ENCODE measurements at regions not wholly inside any gene's neighbourhood (a gene's known extent, or its start where the extent isn't known, plus 50 kb on each side); places are given as distances from the start of the nearest gene placed in this dataset.

DNA sequence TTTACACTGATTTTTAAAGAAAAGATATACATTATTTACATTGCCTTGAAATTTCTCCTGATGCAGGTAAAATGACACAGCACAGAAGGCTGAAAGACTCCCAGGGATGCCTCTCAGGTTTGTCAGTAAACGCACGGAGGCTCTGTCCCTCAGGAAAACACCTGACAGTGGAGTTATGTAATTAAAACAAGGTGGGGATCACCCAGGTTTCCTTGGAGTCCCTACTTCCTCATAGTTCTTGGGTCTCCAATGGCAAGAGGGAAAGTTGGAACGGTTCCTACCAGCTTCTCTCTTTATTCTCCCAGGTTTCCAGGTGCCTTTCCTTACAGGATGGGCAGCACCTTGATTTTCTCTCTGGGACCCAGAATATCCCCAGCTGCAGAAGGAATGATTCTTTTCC is 654.8 kb downstream of the SLC4A3 start:
- H3K4me3 ChIP-seq = no peak overlapping the region
- DNase-seq = no peak
- TF ChIP-seq POLR2A (IDR thresholded peaks at IDR 0.05) = no peak
- TF ChIP-seq, protein P1, sequence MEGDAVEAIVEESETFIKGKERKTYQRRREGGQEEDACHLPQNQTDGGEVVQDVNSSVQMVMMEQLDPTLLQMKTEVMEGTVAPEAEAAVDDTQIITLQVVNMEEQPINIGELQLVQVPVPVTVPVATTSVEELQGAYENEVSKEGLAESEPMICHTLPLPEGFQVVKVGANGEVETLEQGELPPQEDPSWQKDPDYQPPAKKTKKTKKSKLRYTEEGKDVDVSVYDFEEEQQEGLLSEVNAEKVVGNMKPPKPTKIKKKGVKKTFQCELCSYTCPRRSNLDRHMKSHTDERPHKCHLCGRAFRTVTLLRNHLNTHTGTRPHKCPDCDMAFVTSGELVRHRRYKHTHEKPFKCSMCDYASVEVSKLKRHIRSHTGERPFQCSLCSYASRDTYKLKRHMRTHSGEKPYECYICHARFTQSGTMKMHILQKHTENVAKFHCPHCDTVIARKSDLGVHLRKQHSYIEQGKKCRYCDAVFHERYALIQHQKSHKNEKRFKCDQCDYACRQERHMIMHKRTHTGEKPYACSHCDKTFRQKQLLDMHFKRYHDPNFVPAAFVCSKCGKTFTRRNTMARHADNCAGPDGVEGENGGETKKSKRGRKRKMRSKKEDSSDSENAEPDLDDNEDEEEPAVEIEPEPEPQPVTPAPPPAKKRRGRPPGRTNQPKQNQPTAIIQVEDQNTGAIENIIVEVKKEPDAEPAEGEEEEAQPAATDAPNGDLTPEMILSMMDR (IDR thresholded peaks at IDR 0.05) = no peak
- no peaks in the 10 kb centered on the region for H3K27me3 ChIP-seq
- H3K27ac ChIP-seq = no peak overlapping the region
- no peaks in the 10 kb centered on the region for H3K36me3 ChIP-seq
- no peaks in the 10 kb centered on the region for H3K9me3 ChIP-seq
- H3K4me1 ChIP-seq = no peaks in the 10 kb centered on the region
- intact Hi-C loops (cut with DNase I; ENCODE audit: low total_unique reads) = no loop called here

DNA sequence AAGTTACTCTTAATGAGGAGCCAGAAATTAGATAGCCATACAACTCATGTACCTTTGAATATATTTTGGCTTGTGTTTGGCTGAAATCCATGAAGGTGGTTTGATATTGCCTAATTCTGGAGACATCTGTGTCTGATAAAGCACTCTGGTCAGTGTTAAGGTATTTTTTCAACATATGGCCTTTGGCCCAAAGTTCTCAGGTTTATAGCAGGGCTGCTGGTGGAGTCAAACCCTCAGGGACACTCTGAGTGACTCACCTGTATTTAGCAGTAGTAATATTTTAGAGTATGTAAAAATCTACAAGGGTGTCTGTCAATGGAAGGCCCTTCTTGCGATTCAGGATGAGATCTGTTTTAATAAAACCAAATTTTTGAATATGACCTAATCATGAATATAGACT is 666.5 kb downstream of the SLC4A3 start:
- intact Hi-C loops (cut with DNase I; ENCODE audit: low total_unique reads) = no loop called here
- H3K4me1 ChIP-seq = no peaks in the 10 kb centered on the region
- H3K27me3 ChIP-seq = no peaks in the 10 kb centered on the region
- H3K9me3 ChIP-seq = no peaks in the 10 kb centered on the region
- H3K36me3 ChIP-seq = peaks cover 0 to 2% of the 10 kb centered on the region in 2 donors
- no peak overlapping the region for H3K27ac ChIP-seq
- H3K4me3 ChIP-seq = no peak overlapping the region
- DNase-seq = no peak
- TF ChIP-seq, protein P1 (IDR thresholded peaks at IDR 0.05) = no peak
- TF ChIP-seq POLR2A (IDR thresholded peaks at IDR 0.05) = no peak

DNA sequence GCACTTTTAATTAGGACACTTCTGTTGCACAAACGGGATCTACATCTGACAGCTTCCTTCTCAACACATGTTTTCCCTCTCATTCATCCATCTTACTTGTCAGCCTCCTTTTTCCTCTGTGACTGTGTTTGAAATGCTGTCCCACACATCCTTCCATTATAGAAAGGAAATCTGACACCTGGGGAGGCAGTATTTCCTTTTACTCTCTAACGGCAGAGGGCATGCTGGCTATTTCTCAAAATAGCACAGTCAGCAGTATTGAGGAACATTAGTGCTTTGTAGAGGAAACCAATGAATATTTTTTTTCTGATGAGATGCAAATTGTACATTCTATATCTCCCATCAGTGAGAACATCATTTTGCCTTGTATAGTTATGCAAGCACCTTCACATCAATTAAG is 668.7 kb downstream of the SLC4A3 start:
- Histone ChIP-seq H3K4me1 (no peaks in the 10 kb centered on the region), H3K4me3 (no peak overlapping the region), H3K9me3 (no peaks in the 10 kb centered on the region), H3K27me3 (no peaks in the 10 kb centered on the region), H3K27ac (no peak overlapping the region), H3K36me3 (peaks cover 0 to 2% of the 10 kb centered on the region in 2 donors)
- intact Hi-C loops (cut with DNase I; ENCODE audit: low total_unique reads) = no loop called here
- DNase-seq = no peak
- TF ChIP-seq, protein P1 (IDR thresholded peaks at IDR 0.05) = no peak
- no peak for TF ChIP-seq POLR2A (IDR thresholded peaks at IDR 0.05)

DNA sequence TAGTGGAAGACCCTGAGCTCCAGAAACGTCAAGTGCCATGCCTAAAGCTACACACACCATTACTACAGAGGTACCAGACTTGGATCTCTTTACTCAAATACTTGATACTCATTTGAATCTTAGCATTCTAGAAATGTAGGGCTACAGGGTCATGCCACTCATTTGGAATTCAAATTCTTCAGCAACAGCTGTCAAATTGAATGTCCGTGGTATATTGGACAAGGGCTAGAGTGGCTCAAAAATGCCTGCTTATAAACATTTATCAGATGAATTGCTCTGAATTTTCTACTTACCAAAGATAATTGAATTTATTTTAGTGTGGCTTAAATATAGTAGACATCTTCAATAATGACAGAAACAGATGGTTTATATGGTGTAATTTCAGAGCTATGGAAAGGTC is 669.7 kb downstream of the SLC4A3 start:
- no peak for DNase-seq
- intact Hi-C loops (cut with DNase I; ENCODE audit: low total_unique reads) = no loop called here
- Histone ChIP-seq H3K27ac (no peak overlapping the region), H3K4me3 (no peak overlapping the region), H3K9me3 (no peaks in the 10 kb centered on the region), H3K27me3 (no peaks in the 10 kb centered on the region), H3K36me3 (peaks cover 0 to 2% of the 10 kb centered on the region in 2 donors), H3K4me1 (no peaks in the 10 kb centered on the region)
- TF ChIP-seq, protein P1 (IDR thresholded peaks at IDR 0.05) = no peak
- no peak for TF ChIP-seq POLR2A (IDR thresholded peaks at IDR 0.05)

DNA sequence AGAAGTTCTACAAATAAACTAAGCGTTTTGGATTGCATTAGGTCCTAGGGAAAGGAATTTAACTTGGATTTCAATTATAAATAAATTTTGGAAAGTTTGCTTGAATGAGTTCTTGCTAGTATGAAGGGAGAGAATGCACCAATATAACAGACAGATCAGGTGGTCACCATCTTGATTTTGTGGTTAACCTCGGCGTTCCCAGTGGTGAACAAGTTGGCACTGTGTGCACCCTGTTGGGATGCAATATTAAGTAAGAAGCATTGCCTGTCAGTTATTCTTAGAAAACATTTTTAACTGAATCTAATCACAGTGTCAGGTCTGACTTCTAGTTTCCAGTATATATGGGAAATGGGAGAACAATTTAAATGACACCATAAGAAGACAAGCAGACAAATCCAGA is 673.4 kb downstream of the SLC4A3 start:
- Histone ChIP-seq H3K9me3 (no peaks in the 10 kb centered on the region), H3K27me3 (no peaks in the 10 kb centered on the region), H3K36me3 (no peaks in the 10 kb centered on the region), H3K27ac (no peak overlapping the region), H3K4me3 (no peak overlapping the region), H3K4me1 (no peaks in the 10 kb centered on the region)
- no peak for DNase-seq
- intact Hi-C loops (cut with DNase I; ENCODE audit: low total_unique reads) = no loop called here
- TF ChIP-seq POLR2A (IDR thresholded peaks at IDR 0.05) = no peak
- TF ChIP-seq, protein P1 (IDR thresholded peaks at IDR 0.05) = no peak
